ENCODE measurements at regions not wholly inside any gene's neighbourhood (a gene's known extent, or its start where the extent isn't known, plus 50 kb on each side); places are given as distances from the start of the nearest gene placed in this dataset.

- no peak for DNase-seq (ENCODE audit: low read depth, low spot score)
- intact Hi-C loops (cut with micrococcal nuclease), result no loop called here
These were observed 588.3 kb downstream of the SLC16A7 start for GRCh38 chr12:60184096-60184495.

GRCh38 chr12:60185060-60185459, 589.2 kb downstream of the SLC16A7 start:
- Histone ChIP-seq H3K9me3 (ENCODE audit: control insufficient read depth in 1 of 2, insufficient read depth in 1 of 2, low read depth in 1 of 2, low read length in 2 of 2) (no peaks in the 10 kb centered on the region), H3K4me2 (ENCODE audit: low read length) (no peak overlapping the region), H3K9ac (ENCODE audit: low read length) (no peak overlapping the region), H3K27me3 (ENCODE audit: insufficient read depth, low read length) (no peaks in the 10 kb centered on the region), H3K36me3 (ENCODE audit: control insufficient read depth in 1 of 2, insufficient read depth in 2 of 2, low read length in 2 of 2) (no peaks in the 10 kb centered on the region), H3K4me3 (replicated peaks in 1 of 2; ENCODE audit: low read depth in 1 of 2, low read length in 2 of 2) (no peak overlapping the region), H3K79me2 (ENCODE audit: insufficient read depth, low read length) (no peaks in the 10 kb centered on the region), H3K27ac (ENCODE audit: low read depth, low read length) (no peak overlapping the region), H3K4me1 (ENCODE audit: control insufficient read depth in 1 of 2, insufficient read depth in 2 of 2, low read length in 2 of 2) (no peaks in the 10 kb centered on the region), H3K9me2 (ENCODE audit: insufficient read depth) (no peaks in the 10 kb centered on the region), H4K20me1 (ENCODE audit: insufficient read depth) (no peaks in the 10 kb centered on the region), H2AFZ (ENCODE audit: low read depth, low read length, poor library complexity, severe bottlenecking) (no peak overlapping the region)
- ChIA-PET CTCF (no interaction called here), POLR2A (no interaction called here), RAD21 (ENCODE audit: low non-redundant PET in 1 of 2, low total read pairs in 2 of 2, uncharacterized antibody in 2 of 2, unreplicated experiment in 2 of 2) (no interaction called here)
- DNase-seq (ENCODE audit: low read depth, low spot score), result no peak
- ATAC-seq, result no peak
- intact Hi-C loops (cut with micrococcal nuclease), result no loop called here
- TF ChIP-seq SIN3A (IDR thresholded peaks at IDR 0.05; ENCODE audit: low read depth), result no peak
- no TSS peak for BruUV-seq (replicated peaks)

More at GRCh38 chr12:60184096-60184495, 588.3 kb downstream of the SLC16A7 start:
- BruUV-seq (replicated peaks), result no TSS peak
- no peak overlapping the region for H2AFZ ChIP-seq (ENCODE audit: low read depth, low read length, poor library complexity, severe bottlenecking)
- RAD21 ChIA-PET (ENCODE audit: low non-redundant PET in 1 of 2, low total read pairs in 2 of 2, uncharacterized antibody in 2 of 2, unreplicated experiment in 2 of 2), result no interaction called here
- no peak for TF ChIP-seq EGR1 (IDR thresholded peaks at IDR 0.05; ENCODE audit: low read depth)
- H3K9ac ChIP-seq (ENCODE audit: low read length), result no peak overlapping the region
- POLR2A ChIA-PET, result no interaction called here
- CTCF ChIA-PET, result no interaction called here
- ATAC-seq, result no peak
- no peaks in the 10 kb centered on the region for H3K27me3 ChIP-seq (ENCODE audit: insufficient read depth, low read length)
- H3K9me2 ChIP-seq (ENCODE audit: insufficient read depth), result no peaks in the 10 kb centered on the region
- no peak overlapping the region for H3K4me2 ChIP-seq (ENCODE audit: low read length)
- no peaks in the 10 kb centered on the region for H3K36me3 ChIP-seq (ENCODE audit: control insufficient read depth in 1 of 2, insufficient read depth in 2 of 2, low read length in 2 of 2)
- H3K27ac ChIP-seq (ENCODE audit: low read depth, low read length), result no peak overlapping the region
- H4K20me1 ChIP-seq (ENCODE audit: insufficient read depth), result no peaks in the 10 kb centered on the region
- no peaks in the 10 kb centered on the region for H3K4me1 ChIP-seq (ENCODE audit: control insufficient read depth in 1 of 2, insufficient read depth in 2 of 2, low read length in 2 of 2)
- H3K4me3 ChIP-seq (replicated peaks in 1 of 2; ENCODE audit: low read depth in 1 of 2, low read length in 2 of 2), result no peak overlapping the region
- no peaks in the 10 kb centered on the region for H3K79me2 ChIP-seq (ENCODE audit: insufficient read depth, low read length)
- H3K9me3 ChIP-seq (ENCODE audit: control insufficient read depth in 1 of 2, insufficient read depth in 1 of 2, low read depth in 1 of 2, low read length in 2 of 2), result no peaks in the 10 kb centered on the region

DNA sequence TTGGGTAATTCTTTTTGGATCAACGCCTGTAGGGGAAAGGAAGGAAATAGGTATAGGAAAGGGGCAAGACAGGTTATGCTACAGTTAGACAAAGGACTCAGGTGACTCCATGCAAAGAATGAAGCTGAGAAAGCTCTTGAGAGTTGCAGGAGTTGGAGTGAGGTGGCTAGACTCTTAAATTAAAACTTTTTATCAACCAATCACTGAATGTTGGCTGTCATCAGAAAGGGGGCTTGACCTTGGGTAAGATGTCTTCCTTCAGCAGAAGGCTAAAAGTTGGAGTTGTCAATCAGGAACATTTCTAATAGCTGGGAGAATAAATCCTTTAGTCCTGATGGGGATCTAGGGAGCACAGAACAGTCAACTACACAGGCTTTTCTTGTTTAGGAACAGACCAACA, 595.4 kb downstream of the SLC16A7 start:
- TF ChIP-seq, protein P1, sequence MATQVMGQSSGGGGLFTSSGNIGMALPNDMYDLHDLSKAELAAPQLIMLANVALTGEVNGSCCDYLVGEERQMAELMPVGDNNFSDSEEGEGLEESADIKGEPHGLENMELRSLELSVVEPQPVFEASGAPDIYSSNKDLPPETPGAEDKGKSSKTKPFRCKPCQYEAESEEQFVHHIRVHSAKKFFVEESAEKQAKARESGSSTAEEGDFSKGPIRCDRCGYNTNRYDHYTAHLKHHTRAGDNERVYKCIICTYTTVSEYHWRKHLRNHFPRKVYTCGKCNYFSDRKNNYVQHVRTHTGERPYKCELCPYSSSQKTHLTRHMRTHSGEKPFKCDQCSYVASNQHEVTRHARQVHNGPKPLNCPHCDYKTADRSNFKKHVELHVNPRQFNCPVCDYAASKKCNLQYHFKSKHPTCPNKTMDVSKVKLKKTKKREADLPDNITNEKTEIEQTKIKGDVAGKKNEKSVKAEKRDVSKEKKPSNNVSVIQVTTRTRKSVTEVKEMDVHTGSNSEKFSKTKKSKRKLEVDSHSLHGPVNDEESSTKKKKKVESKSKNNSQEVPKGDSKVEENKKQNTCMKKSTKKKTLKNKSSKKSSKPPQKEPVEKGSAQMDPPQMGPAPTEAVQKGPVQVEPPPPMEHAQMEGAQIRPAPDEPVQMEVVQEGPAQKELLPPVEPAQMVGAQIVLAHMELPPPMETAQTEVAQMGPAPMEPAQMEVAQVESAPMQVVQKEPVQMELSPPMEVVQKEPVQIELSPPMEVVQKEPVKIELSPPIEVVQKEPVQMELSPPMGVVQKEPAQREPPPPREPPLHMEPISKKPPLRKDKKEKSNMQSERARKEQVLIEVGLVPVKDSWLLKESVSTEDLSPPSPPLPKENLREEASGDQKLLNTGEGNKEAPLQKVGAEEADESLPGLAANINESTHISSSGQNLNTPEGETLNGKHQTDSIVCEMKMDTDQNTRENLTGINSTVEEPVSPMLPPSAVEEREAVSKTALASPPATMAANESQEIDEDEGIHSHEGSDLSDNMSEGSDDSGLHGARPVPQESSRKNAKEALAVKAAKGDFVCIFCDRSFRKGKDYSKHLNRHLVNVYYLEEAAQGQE (IDR thresholded peaks at IDR 0.05; ENCODE audit: low read depth), result no peak
- TF ChIP-seq ELF1 (IDR thresholded peaks at IDR 0.05; ENCODE audit: borderline replicate concordance, low read depth) (no peak), EGR1 (IDR thresholded peaks at IDR 0.05; ENCODE audit: low read depth) (no peak), POLR2AphosphoS5 (IDR thresholded peaks at IDR 0.05; ENCODE audit: low read depth, low read length) (no peak), CBX3 (IDR thresholded peaks at IDR 0.05; ENCODE audit: low read depth) (no peak), RAD21 (IDR thresholded peaks at IDR 0.05; ENCODE audit: low read depth) (no peak), SRF (IDR thresholded peaks at IDR 0.05; ENCODE audit: low read depth) (no peak), CEBPB (IDR thresholded peaks at IDR 0.05; ENCODE audit: low read depth) (no peak), TCF7L2 (IDR thresholded peaks at IDR 0.05; ENCODE audit: borderline replicate concordance, extremely low read depth, insufficient read depth, insufficient read length) (no peak)
- TF ChIP-seq, protein P2, sequence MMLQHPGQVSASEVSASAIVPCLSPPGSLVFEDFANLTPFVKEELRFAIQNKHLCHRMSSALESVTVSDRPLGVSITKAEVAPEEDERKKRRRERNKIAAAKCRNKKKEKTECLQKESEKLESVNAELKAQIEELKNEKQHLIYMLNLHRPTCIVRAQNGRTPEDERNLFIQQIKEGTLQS (IDR thresholded peaks at IDR 0.05), result no peak
- H3K79me2 ChIP-seq (ENCODE audit: insufficient read depth, low read length), result no peaks in the 10 kb centered on the region
- no peak overlapping the region for H3K4me3 ChIP-seq (replicated peaks in 1 of 2; ENCODE audit: low read depth in 1 of 2, low read length in 2 of 2)
- H3K4me1 ChIP-seq (ENCODE audit: control insufficient read depth in 1 of 2, insufficient read depth in 2 of 2, low read length in 2 of 2), result no peaks in the 10 kb centered on the region
- no peak overlapping the region for H3K27ac ChIP-seq (ENCODE audit: low read depth, low read length)
- H3K9ac ChIP-seq (ENCODE audit: low read length), result no peak overlapping the region
- intact Hi-C loops (cut with micrococcal nuclease), result no loop called here
- no peaks in the 10 kb centered on the region for H3K9me2 ChIP-seq (ENCODE audit: insufficient read depth)
- ATAC-seq (no peak), DNase-seq (ENCODE audit: low read depth, low spot score) (no peak)
- H3K4me2 ChIP-seq (ENCODE audit: low read length), result no peak overlapping the region
- H3K27me3 ChIP-seq (ENCODE audit: insufficient read depth, low read length), result no peaks in the 10 kb centered on the region
- RAD21 ChIA-PET (ENCODE audit: low non-redundant PET in 1 of 2, low total read pairs in 2 of 2, uncharacterized antibody in 2 of 2, unreplicated experiment in 2 of 2), result no interaction called here
- POLR2A ChIA-PET, result no interaction called here
- CTCF ChIA-PET, result no interaction called here
- H3K9me3 ChIP-seq (ENCODE audit: control insufficient read depth in 1 of 2, insufficient read depth in 1 of 2, low read depth in 1 of 2, low read length in 2 of 2), result no peaks in the 10 kb centered on the region
- BruUV-seq (replicated peaks), result no TSS peak
- no peaks in the 10 kb centered on the region for H3K36me3 ChIP-seq (ENCODE audit: control insufficient read depth in 1 of 2, insufficient read depth in 2 of 2, low read length in 2 of 2)
- no peaks in the 10 kb centered on the region for H4K20me1 ChIP-seq (ENCODE audit: insufficient read depth)
- H2AFZ ChIP-seq (ENCODE audit: low read depth, low read length, poor library complexity, severe bottlenecking), result no peak overlapping the region
